HG02938 (cell line): ENCODE measurements at regions not wholly inside any gene's neighbourhood (a gene's known extent, or its start where the extent isn't known, plus 50 kb on each side); places are given as distances from the start of the nearest gene placed in this dataset.
"Not testable (repeated sequence)": the region's sequence is repeated elsewhere in the genome, so short reads cannot be mapped to it uniquely, and the experiment has no call there.

Experiments
- ATAC-seq: cut with Tn5 transposase; IDR thresholded peaks from one replicate; pipeline ENCODE4 v1.9.1; 2021; ENCODE audit warnings: mild to moderate bottlenecking, moderate library complexity; ENCODE audit not compliant: unreplicated experiment

- no peak for ATAC-seq
These were observed 596.0 kb upstream of the CDH11 start for GRCh38 chr16:65717846-65718245.

- ATAC-seq = no peak
These were observed 595.2 kb upstream of the CDH11 start for GRCh38 chr16:65716737-65717700.

GRCh38 chr16:65713181-65713808, 591.4 kb upstream of the CDH11 start:
- ATAC-seq = no peak

- no peak for ATAC-seq
These were observed 588.2 kb upstream of the CDH11 start for GRCh38 chr16:65710107-65710506.

GRCh38 chr16:65704866-65705265, 583.0 kb upstream of the CDH11 start:
- no peak for ATAC-seq

GRCh38 chr16:65702707-65703402, 581.0 kb upstream of the CDH11 start:
- no peak for ATAC-seq

- no peak for ATAC-seq
These were observed 578.7 kb upstream of the CDH11 start for GRCh38 chr16:65700596-65700995.

GRCh38 chr16:65698791-65699321, 577.0 kb upstream of the CDH11 start:
- no peak for ATAC-seq

- ATAC-seq = no peak
These were observed 575.7 kb upstream of the CDH11 start for GRCh38 chr16:65697521-65697920.

- no peak for ATAC-seq
These were observed 575.2 kb upstream of the CDH11 start for GRCh38 chr16:65697065-65697464.

- not testable (repeated sequence) for ATAC-seq
These were observed 570.0 kb upstream of the CDH11 start for GRCh38 chr16:65691846-65692245.

GRCh38 chr16:65689726-65690125, 567.9 kb upstream of the CDH11 start:
- ATAC-seq = no peak

- ATAC-seq = no peak
These were observed 566.4 kb upstream of the CDH11 start for GRCh38 chr16:65688301-65688700.

GRCh38 chr16:65684230-65684629, 562.4 kb upstream of the CDH11 start:
- no peak for ATAC-seq

- no peak for ATAC-seq
These were observed 559.5 kb upstream of the CDH11 start for GRCh38 chr16:65681406-65681805.

- ATAC-seq = no peak
These were observed 557.9 kb upstream of the CDH11 start for GRCh38 chr16:65679785-65680184.

- ATAC-seq = no peak
These were observed 553.3 kb upstream of the CDH11 start for GRCh38 chr16:65675161-65675560.

GRCh38 chr16:65672960-65673359, 551.1 kb upstream of the CDH11 start:
- no peak for ATAC-seq

GRCh38 chr16:65671071-65671470, 549.2 kb upstream of the CDH11 start:
- no peak for ATAC-seq

GRCh38 chr16:65668064-65668595, 546.3 kb upstream of the CDH11 start:
- ATAC-seq = no peak

- no peak for ATAC-seq
These were observed 545.2 kb upstream of the CDH11 start for GRCh38 chr16:65667011-65667578.
